OCI-LY7 (cell line): ENCODE measurements at regions not wholly inside any gene's neighbourhood (a gene's known extent, or its start where the extent isn't known, plus 50 kb on each side); places are given as distances from the start of the nearest gene placed in this dataset.

Experiments
- BruUV-seq: library from RNA; stranded (reverse); fragments of 400-500 nt; replicated peaks from 2 replicates; lab custom pipeline; 2021; lab: Mats Ljungman, UMichigan
- CTCF ChIA-PET: fragments of 300-600 bp; sonication (Branson Sonifier 250); formaldehyde crosslinking; loops from one replicate; lab custom pipeline; 2022; ENCODE audit warnings: antibody characterized with exemption; ENCODE audit not compliant: unreplicated experiment; lab: Charles Lee
- POLR2A ChIA-PET: fragments of 300-600 bp; sonication (Branson Sonifier 250); formaldehyde crosslinking; loops from one replicate; lab custom pipeline; 2022; ENCODE audit warnings: antibody characterized with exemption; lab: Charles Lee
- DNase-seq: peaks from one replicate; pipeline ENCODE4 v3.0.0-alpha.2; 2015; ENCODE audit warnings: low spot score
- H2AFZ ChIP-seq: fragments of 200-600 bp; sonication (generic), shearing (Covaris generic); 2 replicates; pipeline ENCODE4 v1.6.1; 2014; ENCODE audit warnings: mild to moderate bottlenecking, antibody characterized with exemption, low read length, moderate library complexity
- H3K27ac ChIP-seq: fragments of 200-600 bp; sonication (generic); 2 replicates; pipeline ENCODE4 v1.5.1; 2014; ENCODE audit warnings: mixed run types, low read depth, mild to moderate bottlenecking, moderate library complexity, low read length, inconsistent platforms; ENCODE audit not compliant: poor library complexity, severe bottlenecking
- H3K36me3 ChIP-seq: fragments of 200-600 bp; sonication (generic); 2 replicates; pipeline ENCODE4 v1.6.1; 2014; ENCODE audit warnings: mild to moderate bottlenecking, antibody characterized with exemption, low read length, moderate library complexity, mixed read lengths; ENCODE audit not compliant: insufficient read depth
- H3K4me1 ChIP-seq: fragments of 200-600 bp; sonication (generic); 2 replicates; pipeline ENCODE4 v1.5.1; 2014; ENCODE audit warnings: mild to moderate bottlenecking, low read length; ENCODE audit not compliant: insufficient read depth, poor library complexity, severe bottlenecking
- H3K4me2 ChIP-seq: fragments of 200-600 bp; sonication (generic); 2 replicates; pipeline ENCODE4 v1.6.1; 2014; ENCODE audit warnings: mild to moderate bottlenecking, low read length
- H3K4me3 ChIP-seq: fragments of 200-600 bp; sonication (generic); 2 replicates; pipeline ENCODE4 v1.5.1; 2014; ENCODE audit warnings: mild to moderate bottlenecking, low read depth, low read length; ENCODE audit not compliant: poor library complexity, severe bottlenecking
- H3K79me2 ChIP-seq: fragments of 200-600 bp; sonication (generic); 2 replicates; pipeline ENCODE4 v1.6.1; 2016; ENCODE audit warnings: low read depth, mild to moderate bottlenecking, low read length, moderate library complexity, mixed read lengths; ENCODE audit not compliant: insufficient read depth
- H3K9me2 ChIP-seq: fragments of 200-600 bp; sonication (generic); 2 replicates; pipeline ENCODE4 v1.6.1; 2016; ENCODE audit warnings: mild to moderate bottlenecking, low read length, mixed read lengths; ENCODE audit not compliant: insufficient read depth
- H3K9me3 ChIP-seq: fragments of 200-600 bp; sonication (generic); 2 replicates; pipeline ENCODE4 v1.6.1; 2014; ENCODE audit warnings: mild to moderate bottlenecking, mixed run types, low read length, mixed read lengths
- H4K20me1 ChIP-seq: fragments of 200-600 bp; sonication (generic); 2 replicates; pipeline ENCODE4 v1.6.1; 2014; ENCODE audit warnings: mild to moderate bottlenecking, antibody characterized with exemption, low read length, moderate library complexity, mixed read lengths; ENCODE audit not compliant: insufficient read depth
- CTCF ChIP-seq: fragments of 200-600 bp; sonication (generic); conservative IDR thresholded peaks from 2 replicates; pipeline ENCODE4 v1.5.1; 2014; ENCODE audit warnings: mild to moderate bottlenecking, antibody characterized with exemption, low read length, moderate library complexity, mixed read lengths
- EZH2phosphoT487 ChIP-seq: fragments of 200-600 bp; sonication (generic); IDR thresholded peaks from 2 replicates; pipeline ENCODE4 v1.6.1; 2018; ENCODE audit warnings: low read depth, borderline replicate concordance, mild to moderate bottlenecking, mixed run types, antibody characterized with exemption, low read length, moderate library complexity, mixed read lengths
- intact Hi-C: fragments of 100-400 bp; cut with micrococcal nuclease; formaldehyde crosslinking; loops from one replicate; pipeline ENCODE4 v1.10.0; 2022; ENCODE audit not compliant: unreplicated experiment

- H3K79me2 ChIP-seq, result no peaks in the 10 kb centered on the region
- H3K4me1 ChIP-seq, result no peaks in the 10 kb centered on the region
- ChIA-PET CTCF (interaction anchor here (0.6 to 1.1 kb wide), 2 partner anchors 74 to 222 kb away, joined by 3 to 4 read pairs; no protein-coding TSS in a partner anchor), POLR2A (no interaction called here)
- no peak for DNase-seq
- H3K9me2 ChIP-seq, result no peaks in the 10 kb centered on the region
- H3K36me3 ChIP-seq, result no peaks in the 10 kb centered on the region
- H4K20me1 ChIP-seq, result no peaks in the 10 kb centered on the region
- no peak overlapping the region for H2AFZ ChIP-seq
- no peak overlapping the region for H3K4me2 ChIP-seq
- BruUV-seq, result no TSS peak
- intact Hi-C loops, result no loop called here
- no peak overlapping the region for H3K27ac ChIP-seq
- no peaks in the 10 kb centered on the region for H3K9me3 ChIP-seq
- H3K4me3 ChIP-seq, result no peak overlapping the region
- TF ChIP-seq CTCF (no peak), EZH2phosphoT487 (no peak)
Measured at GRCh38 chr11:32232516-32232915, 141.6 kb downstream of the RCN1 start.

- Histone ChIP-seq H3K4me1 (no peaks in the 10 kb centered on the region), H3K9me3 (no peaks in the 10 kb centered on the region), H4K20me1 (no peaks in the 10 kb centered on the region), H3K4me2 (no peak overlapping the region), H3K4me3 (no peak overlapping the region), H3K27ac (no peak overlapping the region), H2AFZ (no peak overlapping the region), H3K36me3 (no peaks in the 10 kb centered on the region), H3K9me2 (no peaks in the 10 kb centered on the region), H3K79me2 (no peaks in the 10 kb centered on the region)
- no peak for DNase-seq
- intact Hi-C loops, result no loop called here
- ChIA-PET POLR2A (no interaction called here), CTCF (no interaction called here)
- no peak for TF ChIP-seq CTCF
- TF ChIP-seq EZH2phosphoT487, result no peak
- BruUV-seq, result no TSS peak
Measured at GRCh38 chr11:32233276-32233675, 142.4 kb downstream of the RCN1 start.

DNA sequence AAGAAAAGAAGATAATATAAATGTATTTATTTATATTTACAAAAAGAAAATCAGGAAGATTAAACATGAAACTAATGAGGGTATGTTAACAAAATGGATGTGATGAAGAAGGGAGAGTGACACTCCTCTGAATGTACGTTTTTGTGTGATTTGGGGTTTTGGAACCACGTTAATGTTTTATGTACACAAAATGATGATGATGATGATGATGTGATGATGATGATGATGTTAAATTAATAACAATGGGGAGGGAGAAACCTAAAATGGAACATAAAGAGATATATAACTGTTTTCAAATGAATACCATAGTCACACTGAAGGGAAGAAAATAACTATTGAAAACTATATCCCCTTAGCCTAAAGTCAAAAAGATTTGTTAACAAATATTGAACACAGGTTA lies 143.1 kb downstream of the RCN1 start:
- Histone ChIP-seq H3K36me3 (no peaks in the 10 kb centered on the region), H3K9me3 (no peaks in the 10 kb centered on the region), H4K20me1 (no peaks in the 10 kb centered on the region), H3K79me2 (no peaks in the 10 kb centered on the region), H3K27ac (no peak overlapping the region), H2AFZ (no peak overlapping the region), H3K4me3 (no peak overlapping the region), H3K4me1 (no peaks in the 10 kb centered on the region), H3K9me2 (no peaks in the 10 kb centered on the region), H3K4me2 (no peak overlapping the region)
- BruUV-seq, result no TSS peak
- intact Hi-C loops, result no loop called here
- no peak for DNase-seq
- TF ChIP-seq CTCF (no peak), EZH2phosphoT487 (no peak)
- ChIA-PET CTCF (no interaction called here), POLR2A (no interaction called here)
